ENCODE measurements at regions not wholly inside any gene's neighbourhood (a gene's known extent, or its start where the extent isn't known, plus 50 kb on each side); places are given as distances from the start of the nearest gene placed in this dataset.

DNA sequence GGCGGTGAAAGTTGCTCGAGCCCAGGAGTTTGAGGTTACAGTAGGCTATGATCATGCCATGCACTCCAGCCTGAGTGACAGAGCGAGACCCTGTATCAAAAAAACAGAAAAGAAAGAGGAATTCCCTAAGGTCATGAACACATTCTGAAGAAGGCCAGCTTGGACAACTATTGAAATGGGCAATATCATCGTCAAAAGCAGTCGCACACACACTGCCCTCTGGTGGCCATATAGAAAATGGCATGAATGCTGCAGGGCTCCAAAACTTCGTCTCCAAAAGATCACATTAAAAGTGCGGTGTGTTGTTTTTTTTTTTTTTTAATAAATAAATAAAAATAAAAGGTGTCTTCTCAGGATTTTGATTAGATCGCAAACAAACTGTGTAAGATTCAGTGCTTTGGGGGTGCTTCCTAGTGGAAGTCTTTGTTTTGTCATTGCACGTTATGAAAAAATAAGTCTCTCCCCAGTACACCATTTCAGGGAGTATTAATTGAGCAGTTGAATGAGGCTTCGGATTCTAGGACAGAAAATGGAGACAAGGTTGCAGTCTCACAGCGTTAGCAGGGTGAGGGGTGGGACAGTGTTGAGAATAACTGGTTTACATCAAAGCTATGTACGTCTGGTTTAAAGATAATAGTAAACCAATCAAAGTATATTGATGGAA lies 87.5 kb upstream of the FMN2 start:
- no peak overlapping the region for H3K9ac ChIP-seq (ENCODE audit: insufficient read depth in 1 of 2, low read length in 2 of 2)
- peaks cover 0 to 21% (median 5%) of the 10 kb centered on the region in 3 donors for H3K27me3 ChIP-seq (ENCODE audit: control insufficient read depth in 3 of 3, insufficient read depth in 3 of 3, low read length in 2 of 3)
- H3K9me3 ChIP-seq (ENCODE audit: control insufficient read depth in 4 of 4, insufficient read depth in 3 of 4, low read length in 3 of 4), result peaks cover 0 to 4% (median 0%) of the 10 kb centered on the region in 4 donors
- peak; percentile 14 for TF ChIP-seq CTCF (IDR thresholded peaks at IDR 0.05; ENCODE audit: control extremely low read depth, extremely low read depth)
- H3K36me3 ChIP-seq (ENCODE audit: control insufficient read depth in 4 of 4, insufficient read depth in 4 of 4, low read length in 4 of 4), result no peaks in the 10 kb centered on the region
- DNase-seq (no peak), ATAC-seq (ENCODE audit: insufficient read depth, low FRiP score) (no peak)
- 56 to 57% methylated on average over 12 of the region's 12 CpGs for WGBS, 2 donors
- H3K4me1 ChIP-seq (ENCODE audit: control insufficient read depth in 5 of 5, insufficient read depth in 5 of 5, low read length in 5 of 5), result no peaks in the 10 kb centered on the region
- no peak overlapping the region for H3K27ac ChIP-seq (ENCODE audit: low read depth in 1 of 2, low read length in 1 of 2)
- H3K4me3 ChIP-seq, result no peak overlapping the region

- DNase-seq, result no peak
- TF ChIP-seq CTCF (IDR thresholded peaks at IDR 0.05; ENCODE audit: control extremely low read depth, extremely low read depth), result no peak
- no peak overlapping the region for H3K27ac ChIP-seq (ENCODE audit: low read depth in 1 of 2, low read length in 1 of 2)
- H3K27me3 ChIP-seq (ENCODE audit: control insufficient read depth in 3 of 3, insufficient read depth in 3 of 3, low read length in 2 of 3), result peaks cover 0 to 9% (median 0%) of the 10 kb centered on the region in 3 donors
- no peaks in the 10 kb centered on the region for H3K4me1 ChIP-seq (ENCODE audit: control insufficient read depth in 5 of 5, insufficient read depth in 5 of 5, low read length in 5 of 5)
- H3K9me3 ChIP-seq (ENCODE audit: control insufficient read depth in 4 of 4, insufficient read depth in 3 of 4, low read length in 3 of 4), result peaks cover 0 to 12% (median 3%) of the 10 kb centered on the region in 4 donors
- no peak overlapping the region for H3K4me3 ChIP-seq
- 83 to 87% methylated on average over 5 of the region's 5 CpGs for WGBS, 2 donors
- H3K9ac ChIP-seq (ENCODE audit: insufficient read depth in 1 of 2, low read length in 2 of 2), result no peak overlapping the region
- H3K36me3 ChIP-seq (ENCODE audit: control insufficient read depth in 4 of 4, insufficient read depth in 4 of 4, low read length in 4 of 4), result no peaks in the 10 kb centered on the region
- no peak for ATAC-seq (ENCODE audit: insufficient read depth, low FRiP score)
Observed at GRCh38 chr1:240005997-240006650, 85.6 kb upstream of the FMN2 start.

DNA sequence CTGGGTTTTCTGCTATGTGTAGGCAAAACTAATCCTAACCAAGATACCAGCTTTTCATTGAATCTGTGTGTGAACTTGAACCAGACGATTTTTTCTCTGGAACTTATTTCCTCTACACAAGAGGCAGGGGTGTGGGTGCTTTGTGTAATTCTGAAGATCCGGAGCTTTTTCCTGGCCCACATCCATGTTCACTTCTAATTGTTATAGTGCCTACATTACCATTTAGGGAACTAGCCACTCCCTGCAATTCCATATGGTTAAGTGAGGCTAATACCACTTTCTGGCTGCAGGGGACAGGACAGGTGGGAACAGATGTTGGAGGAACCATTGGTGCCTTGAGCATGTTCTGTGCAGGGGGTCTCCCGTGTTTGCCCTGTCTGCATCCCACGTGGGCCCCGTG lies 83.4 kb upstream of the FMN2 start:
- no peaks in the 10 kb centered on the region for H3K27me3 ChIP-seq (ENCODE audit: control insufficient read depth in 3 of 3, insufficient read depth in 3 of 3, low read length in 2 of 3)
- TF ChIP-seq CTCF (IDR thresholded peaks at IDR 0.05; ENCODE audit: control extremely low read depth, extremely low read depth), result no peak
- 64 to 75% methylated on average over 5 of the region's 5 CpGs for WGBS, 2 donors
- peaks cover 0 to 15% (median 3%) of the 10 kb centered on the region in 4 donors for H3K9me3 ChIP-seq (ENCODE audit: control insufficient read depth in 4 of 4, insufficient read depth in 3 of 4, low read length in 3 of 4)
- no peaks in the 10 kb centered on the region for H3K36me3 ChIP-seq (ENCODE audit: control insufficient read depth in 4 of 4, insufficient read depth in 4 of 4, low read length in 4 of 4)
- H3K4me3 ChIP-seq, result no peak overlapping the region
- no peak for DNase-seq
- H3K27ac ChIP-seq (ENCODE audit: low read depth in 1 of 2, low read length in 1 of 2), result no peak overlapping the region
- no peak for ATAC-seq (ENCODE audit: insufficient read depth, low FRiP score)
- H3K9ac ChIP-seq (ENCODE audit: insufficient read depth in 1 of 2, low read length in 2 of 2), result no peak overlapping the region
- no peaks in the 10 kb centered on the region for H3K4me1 ChIP-seq (ENCODE audit: control insufficient read depth in 5 of 5, insufficient read depth in 5 of 5, low read length in 5 of 5)

All from lung (tissue), 11 donors.